ENCODE measurements at regions not wholly inside any gene's neighbourhood (a gene's known extent, or its start where the extent isn't known, plus 50 kb on each side); places are given as distances from the start of the nearest gene placed in this dataset.

- TF ChIP-seq POLR2A (IDR thresholded peaks at IDR 0.05; ENCODE audit: low read depth, low read length) (no peak), IKZF2 (IDR thresholded peaks at IDR 0.05) (no peak), POLR2AphosphoS5 (IDR thresholded peaks at IDR 0.05; ENCODE audit: low read length) (no peak), RAD51 (IDR thresholded peaks at IDR 0.05) (no peak), PML (IDR thresholded peaks at IDR 0.05; ENCODE audit: low read length) (no peak), CTCF (IDR thresholded peaks at IDR 0.05 in 2 of 3, conservative IDR thresholded peaks at IDR 0.05 in 1 of 3; ENCODE audit: control insufficient read depth in 2 of 3, extremely low read depth in 1 of 3, insufficient read depth in 1 of 3, low read depth in 3 of 3, low read length in 3 of 3) (no peak), RFX5 (IDR thresholded peaks at IDR 0.05; ENCODE audit: low read depth, low read length) (no peak), BACH1 (IDR thresholded peaks at IDR 0.05; ENCODE audit: borderline replicate concordance) (no peak), SMC3 (IDR thresholded peaks at IDR 0.05; ENCODE audit: borderline replicate concordance, low read length) (no peak), HDAC6 (IDR thresholded peaks at IDR 0.05; ENCODE audit: unreplicated experiment) (no peak), RAD21 (IDR thresholded peaks at IDR 0.05; ENCODE audit: insufficient read depth, low read depth, low read length) (no peak), ZNF217 (IDR thresholded peaks at IDR 0.05) (no peak)
Observed at GRCh38 chr7:54831046-54831643, 72.1 kb upstream of the SEC61G start.
